SK-N-SH (cell line): ENCODE measurements at regions not wholly inside any gene's neighbourhood (a gene's known extent, or its start where the extent isn't known, plus 50 kb on each side); places are given as distances from the start of the nearest gene placed in this dataset.

Experiments used
- CTCF ChIA-PET: fragments of 300-600, 350-600 bp; formaldehyde crosslinking; extraction: SDS; loops from one replicate; lab custom pipeline; 2021; lab: Yijun Ruan, JAX
- POLR2A ChIA-PET: fragments of 350-600 bp; sonication (Branson Sonifier 250); formaldehyde crosslinking; extraction: SDS; loops from one replicate; lab custom pipeline; 2020; ENCODE audit warnings: antibody characterized with exemption, inconsistent platforms; lab: Yijun Ruan, JAX
- DNase-seq: peaks from one replicate; pipeline ENCODE4 v3.0.0; 2012
- H2AFZ ChIP-seq: fragments of 200-600 bp; sonication (generic); 2 replicates; pipeline ENCODE4 v1.8.1; 2016; ENCODE audit warnings: antibody characterized with exemption, mild to moderate bottlenecking, low read depth
- H3F3A ChIP-seq: fragments of 200-600 bp; sonication (generic); replicated peaks from 2 replicates; pipeline ENCODE3; 2016; ENCODE audit warnings: antibody characterized with exemption, mild to moderate bottlenecking; ENCODE audit not compliant: insufficient read depth
- H3K27ac ChIP-seq, 2 experiments: fragments of 200-500 bp in 1 of 2; fragments of 200-600 bp in 1 of 2; sonication (Bioruptor generic) in 1 of 2; sonication (generic), shearing (Covaris generic) in 1 of 2; 2 replicates each; pipeline versions ENCODE4 v1.5.1 to v1.6.1; 2014 to 2016; ENCODE audit warnings: low read depth in 2 of 2, inconsistent platforms in 1 of 2, low read length in 1 of 2, mild to moderate bottlenecking in 1 of 2, mixed read lengths in 1 of 2
- H3K27me3 ChIP-seq: fragments of 200-600 bp; sonication (generic), shearing (Covaris generic); 2 replicates; pipeline ENCODE4 v1.6.1; 2016; ENCODE audit warnings: mixed run types; ENCODE audit not compliant: insufficient read depth
- H3K36me3 ChIP-seq, 2 experiments: fragments of 200-500 bp in 1 of 2; fragments of 200-600 bp in 1 of 2; sonication (Bioruptor generic) in 1 of 2; sonication (generic) in 1 of 2; replicated peaks in 1 of 2; 2 replicates each; pipeline versions ENCODE3 to v1.5.1; 2014 to 2016; ENCODE audit warnings: low read length in 1 of 2, mild to moderate bottlenecking in 1 of 2; ENCODE audit not compliant: insufficient read depth in 2 of 2, control insufficient read depth in 1 of 2
- H3K4me1 ChIP-seq, 2 experiments: fragments of 200-500 bp in 1 of 2; fragments of 200-600 bp in 1 of 2; sonication (Bioruptor generic) in 1 of 2; sonication (generic), shearing (Covaris generic) in 1 of 2; 2 replicates each; pipeline versions ENCODE4 v1.5.1 to v1.6.1; 2014 to 2016; ENCODE audit warnings: low read depth in 1 of 2, low read length in 1 of 2, mixed run types in 1 of 2; ENCODE audit not compliant: insufficient read depth in 2 of 2, control insufficient read depth in 1 of 2
- H3K4me2 ChIP-seq: fragments of 200-600 bp; sonication (generic), shearing (Covaris generic); 2 replicates; pipeline ENCODE4 v1.6.1; 2017; ENCODE audit warnings: mixed run types
- H3K4me3 ChIP-seq, 2 experiments: fragments of 200-500 bp in 1 of 2; fragments of 200-600 bp in 1 of 2; sonication (Bioruptor generic) in 1 of 2; sonication (generic), shearing (Covaris generic) in 1 of 2; 2 replicates each; pipeline versions ENCODE4 v1.5.1 to v1.8.1; 2014 to 2016; ENCODE audit warnings: low read depth in 2 of 2, inconsistent platforms in 1 of 2, low read length in 1 of 2, mild to moderate bottlenecking in 1 of 2, mixed read lengths in 1 of 2, moderate library complexity in 1 of 2
- H3K79me2 ChIP-seq: fragments of 200-600 bp; sonication (generic); 2 replicates; pipeline ENCODE4 v1.8.1; 2017; ENCODE audit warnings: mild to moderate bottlenecking; ENCODE audit not compliant: insufficient read depth
- H3K9ac ChIP-seq: fragments of 200-600 bp; sonication (generic); 2 replicates; pipeline ENCODE4 v1.6.1; 2017; ENCODE audit warnings: mixed run types
- H3K9me2 ChIP-seq: fragments of 200-600 bp; sonication (generic); 2 replicates; pipeline ENCODE4 v1.6.1; 2017; ENCODE audit warnings: mixed run types
- H3K9me3 ChIP-seq: fragments of 200-600 bp; sonication (generic); 2 replicates; pipeline ENCODE4 v1.6.1; 2017; ENCODE audit warnings: mixed run types, mild to moderate bottlenecking, moderate library complexity
- H4K20me1 ChIP-seq: fragments of 200-600 bp; sonication (generic); 2 replicates; pipeline ENCODE4 v1.6.1; 2017; ENCODE audit warnings: mild to moderate bottlenecking, mixed run types; ENCODE audit not compliant: insufficient read depth
- CHD2 ChIP-seq: fragments of 150-350 bp; IDR thresholded peaks from 2 replicates; pipeline ENCODE4 v1.6.1; 2018; ENCODE audit warnings: low read length; ENCODE audit not compliant: partially characterized antibody
- CTCF ChIP-seq: fragments of 200-600 bp; sonication (generic); IDR thresholded peaks from 2 replicates; pipeline ENCODE4 v1.6.1; 2017; ENCODE audit warnings: antibody characterized with exemption, mild to moderate bottlenecking, moderate library complexity
- ELF1 ChIP-seq: IDR thresholded peaks from 2 replicates; pipeline ENCODE4 v1.4.0; 2012
- EP300 ChIP-seq, 2 experiments: IDR thresholded peaks; 2 replicates each; pipeline versions ENCODE4 v1.4.0 to v1.6.1; 2012; ENCODE audit warnings: borderline replicate concordance in 1 of 2, low read depth in 1 of 2, low read length in 1 of 2
- FOSL2 ChIP-seq: IDR thresholded peaks from 2 replicates; pipeline ENCODE4 v1.4.0; 2012; ENCODE audit warnings: low read depth, mild to moderate bottlenecking, moderate library complexity, borderline replicate concordance
- FOXM1 ChIP-seq: IDR thresholded peaks from 2 replicates; pipeline ENCODE4 v1.4.0; 2012; ENCODE audit warnings: low read depth, mild to moderate bottlenecking
- GABPA ChIP-seq: IDR thresholded peaks from 2 replicates; pipeline ENCODE4 v1.4.0; 2012; ENCODE audit warnings: low read depth, mild to moderate bottlenecking
- MXI1 ChIP-seq: IDR thresholded peaks from 2 replicates; pipeline ENCODE4 v1.6.1; 2012; ENCODE audit warnings: mild to moderate bottlenecking, low read depth, low read length, improper control_type of control experiment
- NFIC ChIP-seq: IDR thresholded peaks from 2 replicates; pipeline ENCODE4 v1.4.0; 2012; ENCODE audit warnings: borderline replicate concordance
- PBX3 ChIP-seq: IDR thresholded peaks from 2 replicates; pipeline ENCODE4; 2012
- POLR2AphosphoS5 ChIP-seq: IDR thresholded peaks from 2 replicates; pipeline ENCODE4 v1.6.1; 2012; ENCODE audit warnings: low read depth, low read length
- RAD21 ChIP-seq: IDR thresholded peaks from 2 replicates; pipeline ENCODE4 v1.6.1; 2012; ENCODE audit warnings: mild to moderate bottlenecking, low read length
- RCOR1 ChIP-seq: fragments of 150-350 bp; IDR thresholded peaks from 2 replicates; pipeline ENCODE4 v1.6.1; 2017; ENCODE audit warnings: antibody characterized with exemption, low read length
- RXRA ChIP-seq: IDR thresholded peaks from 2 replicates; pipeline ENCODE4 v1.4.0; 2012; ENCODE audit warnings: low read depth, mild to moderate bottlenecking, borderline replicate concordance
- SMC3 ChIP-seq: IDR thresholded peaks from 2 replicates; pipeline ENCODE4 v1.6.1; 2012; ENCODE audit warnings: low read depth, low read length, improper control_type of control experiment
- TAF1 ChIP-seq: IDR thresholded peaks from 2 replicates; pipeline ENCODE4 v1.6.1; 2012; ENCODE audit warnings: low read depth, mild to moderate bottlenecking, low read length, moderate library complexity, borderline replicate concordance
- TCF12 ChIP-seq: IDR thresholded peaks from 2 replicates; pipeline ENCODE4 v1.4.0; 2012
- USF1 ChIP-seq: IDR thresholded peaks from 2 replicates; pipeline ENCODE4 v1.4.0; 2012; ENCODE audit warnings: low read depth, borderline replicate concordance
- USF2 ChIP-seq: fragments of 150-350 bp; IDR thresholded peaks from 2 replicates; pipeline ENCODE4 v1.6.1; 2017; ENCODE audit warnings: antibody characterized with exemption, low read length, low read depth, borderline replicate concordance
- YY1 ChIP-seq: IDR thresholded peaks from 2 replicates; pipeline ENCODE4 v1.4.0; 2012; ENCODE audit warnings: low read depth, mild to moderate bottlenecking
- ZBTB33 ChIP-seq: IDR thresholded peaks from 2 replicates; pipeline ENCODE4 v1.4.0; 2012; ENCODE audit warnings: low read depth, borderline replicate concordance
- whole genome bisulfite sequencing: methylation state at CpG from one replicate; pipeline ENCODE4 v1.1.6; 2017; ENCODE audit warnings: low lambda C conversion rate; 5-methylcytosine and 5-hydroxymethylcytosine counted together

- TF ChIP-seq RCOR1 (no peak), SMC3 (no peak), FOXM1 (no peak), RAD21 (no peak), ELF1 (no peak), USF1 (no peak), CHD2 (no peak)
- Histone ChIP-seq H3K4me2 (no peak overlapping the region), H3F3A (no peaks in the 10 kb centered on the region), H3K36me3 (no peaks in the 10 kb centered on the region), H3K27me3 (no peaks in the 10 kb centered on the region), H3K27ac (no peak overlapping the region), H2AFZ (no peak overlapping the region), H3K9me2 (no peaks in the 10 kb centered on the region), H3K4me1 (peaks cover 0 to 14% of the 10 kb centered on the region in 2 experiments; a peak in 2 of 4 replicates), H3K79me2 (no peaks in the 10 kb centered on the region), H3K4me3 (no peak overlapping the region), H4K20me1 (no peaks in the 10 kb centered on the region), H3K9me3 (no peaks in the 10 kb centered on the region), H3K9ac (no peak overlapping the region)
- ChIA-PET CTCF (interaction anchor here (1.1 kb wide), 1 partner anchor 13 kb away, joined by 3 read pairs; no protein-coding TSS in a partner anchor), POLR2A (no interaction called here)
- WGBS, result 94% methylated on average over 2 of the region's 2 CpGs
- DNase-seq, result no peak
These were observed 1554.1 kb downstream of the PLA2G4A start for GRCh38 chr1:188382851-188383250.

- POLR2A ChIA-PET, result no interaction called here
- peaks cover 0 to 14% of the 10 kb centered on the region in 2 experiments; a peak in 2 of 4 replicates for H3K4me1 ChIP-seq
- 11% methylated on average over 5 of the region's 5 CpGs for WGBS
- TF ChIP-seq YY1 (0 out of 2 replicates have a peak, but pooled peaks have one; percentile 35), FOXM1 (peak; percentile 88), SMC3 (no peak; the same call in 1 of the 2 replicates), POLR2AphosphoS5 (peak; percentile 96), NFIC (peak; percentile 89), USF2 (no peak), MXI1 (0 out of 2 replicates have a peak, but pooled peaks have one; percentile 25), RXRA (0 out of 2 replicates have a peak, but pooled peaks have one; percentile 22), PBX3 (peak; percentile 95), TCF12 (peak; percentile 100), CTCF (no peak), CHD2 (peak; percentile 85), GABPA (no peak), TAF1 (peak; percentile 23; the same call in 1 of the 2 replicates), ELF1 (no peak), RCOR1 (peak; percentile 99), ZBTB33 (peak; percentile 73; the same call in 1 of the 2 replicates), FOSL2 (peak; percentile 47; the same call in 1 of the 2 replicates), EP300 (IDR thresholded peaks at IDR 0.05; ENCODE audit: borderline replicate concordance in 1 of 2, low read depth in 1 of 2, low read length in 1 of 2) (peak; percentile 96 to 99)
These were observed 1557.4 kb downstream of the PLA2G4A start for GRCh38 chr1:188386161-188386560.

More at GRCh38 chr1:188386161-188386560, 1557.4 kb downstream of the PLA2G4A start:
- Histone ChIP-seq H3K36me3 (no peaks in the 10 kb centered on the region), H2AFZ (peak overlapping the region; percentile 9; the same call in 1 of the 2 replicates), H3K9me2 (no peaks in the 10 kb centered on the region), H3K27ac (peak overlapping the region; percentile 27 to 96; a peak in 3 of 4 replicates), H3K4me2 (no peak overlapping the region), H3K27me3 (no peaks in the 10 kb centered on the region), H4K20me1 (no peaks in the 10 kb centered on the region), H3F3A (no peaks in the 10 kb centered on the region), H3K9ac (no peak overlapping the region), H3K9me3 (no peaks in the 10 kb centered on the region), H3K79me2 (no peaks in the 10 kb centered on the region), H3K4me3 (no peak overlapping the region)
- DNase-seq, result peak; percentile 63
- CTCF ChIA-PET, result no interaction called here
